GM18907 (cell line): ENCODE measurements at regions not wholly inside any gene's neighbourhood (a gene's known extent, or its start where the extent isn't known, plus 50 kb on each side); places are given as distances from the start of the nearest gene placed in this dataset.
"Not testable (repeated sequence)": the region's sequence is repeated elsewhere in the genome, so short reads cannot be mapped to it uniquely, and the experiment has no call there.

Experiments used
- ATAC-seq: cut with Tn5 transposase; IDR thresholded peaks from one replicate; pipeline ENCODE4 v1.9.1; 2021; ENCODE audit warnings: mild to moderate bottlenecking, moderate library complexity; ENCODE audit not compliant: unreplicated experiment

DNA sequence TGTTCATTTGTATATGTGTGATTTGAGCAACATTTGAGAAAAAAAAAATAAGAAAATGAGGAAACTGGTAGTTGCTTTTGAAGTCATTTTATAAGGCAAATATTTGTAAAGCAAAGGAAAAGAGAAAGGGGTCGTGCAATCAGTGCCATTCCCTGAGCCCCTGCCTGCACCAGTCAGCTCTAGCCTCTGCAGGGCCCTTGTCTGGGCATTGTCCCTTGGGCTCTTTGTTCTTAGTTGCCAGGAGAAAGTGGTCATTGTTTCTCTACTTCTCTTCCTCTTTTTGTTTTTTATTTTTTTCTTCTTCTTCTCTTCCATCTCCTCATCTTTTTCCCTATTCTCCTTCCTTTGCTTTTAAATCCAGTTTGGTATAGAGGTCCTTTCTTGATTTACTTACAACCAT is 175.3 kb upstream of the CREB1 start:
- ATAC-seq, result no peak

DNA sequence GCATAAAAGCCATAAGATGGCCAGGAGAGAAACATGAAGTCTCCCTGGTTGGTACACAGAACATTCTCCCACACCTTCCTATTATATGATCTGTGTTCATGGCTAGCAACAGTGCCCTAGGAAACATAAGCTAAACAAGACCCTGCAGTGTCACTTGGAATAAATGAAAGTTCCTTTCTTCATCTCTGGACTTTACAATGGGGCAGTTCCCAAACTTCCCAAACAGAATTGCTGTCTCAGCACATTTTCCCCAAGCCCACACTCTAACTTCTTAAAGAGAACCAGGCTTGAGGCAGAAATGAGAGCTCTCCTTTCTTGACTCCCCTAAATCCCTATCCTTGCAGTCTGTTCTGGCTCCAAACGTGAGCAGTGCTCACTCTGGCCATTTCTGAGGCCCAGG is 173.2 kb upstream of the CREB1 start:
- ATAC-seq, result no peak

DNA sequence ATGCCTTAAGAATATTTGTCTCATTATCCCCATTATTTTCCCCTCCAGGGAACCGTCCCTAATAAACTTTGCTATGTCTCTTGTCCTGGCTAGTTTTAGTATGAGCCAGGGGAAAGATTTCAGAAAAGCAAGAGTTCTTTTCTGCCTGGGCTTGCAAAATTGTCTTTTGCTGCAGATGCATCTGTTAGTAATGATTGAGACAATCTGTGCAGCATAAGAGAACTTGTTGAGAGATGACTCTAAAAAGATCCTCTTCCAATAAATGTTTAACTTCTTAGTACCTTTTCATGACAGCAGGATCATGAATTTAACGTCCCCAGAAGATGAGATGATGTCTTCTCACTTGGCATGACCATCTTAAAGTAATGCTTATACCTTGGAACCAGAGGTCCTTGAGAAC is 172.5 kb upstream of the CREB1 start:
- no peak for ATAC-seq

DNA sequence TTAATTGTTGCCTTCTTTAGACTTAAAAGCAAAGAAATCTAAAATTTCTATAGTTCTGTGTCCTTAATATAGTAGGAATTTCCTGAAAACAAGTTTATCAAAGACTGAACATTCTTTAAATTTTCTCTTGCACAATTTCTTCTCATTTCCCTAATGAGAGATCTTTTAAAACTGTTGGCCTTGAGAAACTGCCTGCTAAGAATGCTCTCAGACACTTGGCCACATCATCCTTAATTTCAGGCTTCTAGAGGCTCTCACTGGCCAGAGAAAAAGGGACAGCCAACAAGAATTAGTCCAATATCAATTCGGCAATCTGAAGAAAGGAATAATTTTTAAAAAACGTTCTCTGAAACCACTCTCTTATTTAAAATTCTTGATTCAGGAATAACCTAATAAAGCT is 167.0 kb upstream of the CREB1 start:
- no peak for ATAC-seq

GRCh38 chr2:207363761-207364290 is 165.9 kb upstream of the CREB1 start:
- no peak for ATAC-seq

DNA sequence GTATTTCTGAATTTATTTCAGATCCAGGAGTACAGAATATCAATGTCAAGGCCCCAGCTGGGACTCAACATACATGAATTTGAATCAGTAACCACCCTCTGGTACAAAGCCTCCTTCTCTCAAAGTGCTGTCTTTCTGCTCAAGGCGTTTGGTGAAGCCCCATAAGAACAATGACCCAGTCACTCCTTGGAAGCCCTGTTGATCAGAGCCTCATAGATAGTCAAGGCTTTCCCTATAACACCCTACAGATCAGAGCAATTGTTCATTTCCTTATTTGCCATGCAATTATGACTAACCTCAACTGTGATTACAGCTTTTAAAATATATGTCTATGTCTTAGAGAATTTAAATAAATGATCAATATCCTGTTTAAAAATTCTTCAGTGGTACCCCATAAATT is 159.1 kb upstream of the CREB1 start:
- no peak for ATAC-seq

GRCh38 chr2:207371877-207372276 is 157.9 kb upstream of the CREB1 start:
- ATAC-seq, result no peak

GRCh38 chr2:207372483-207372882 is 157.3 kb upstream of the CREB1 start:
- no peak for ATAC-seq

GRCh38 chr2:207375207-207375875 is 154.4 kb upstream of the CREB1 start:
- no peak for ATAC-seq

DNA sequence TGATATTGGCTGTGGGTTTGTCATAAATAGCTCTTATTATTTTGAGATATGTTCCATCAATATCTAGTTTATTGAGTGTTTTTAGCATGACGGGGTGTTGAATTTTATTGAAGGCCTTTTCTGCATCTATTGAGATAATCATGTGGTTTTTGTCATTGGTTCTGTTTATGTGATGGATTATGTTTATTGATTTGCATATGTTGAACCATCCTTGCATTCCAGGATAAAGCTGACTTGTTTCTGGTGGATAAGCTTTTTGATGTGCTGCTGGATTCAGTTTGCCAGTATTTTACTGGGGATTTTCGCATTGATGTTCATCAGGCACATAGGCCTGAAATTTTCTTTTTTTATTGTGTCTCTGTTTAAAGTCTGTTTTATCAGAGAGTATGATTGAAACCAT is 151.1 kb upstream of the CREB1 start:
- ATAC-seq, result not testable (repeated sequence)

DNA sequence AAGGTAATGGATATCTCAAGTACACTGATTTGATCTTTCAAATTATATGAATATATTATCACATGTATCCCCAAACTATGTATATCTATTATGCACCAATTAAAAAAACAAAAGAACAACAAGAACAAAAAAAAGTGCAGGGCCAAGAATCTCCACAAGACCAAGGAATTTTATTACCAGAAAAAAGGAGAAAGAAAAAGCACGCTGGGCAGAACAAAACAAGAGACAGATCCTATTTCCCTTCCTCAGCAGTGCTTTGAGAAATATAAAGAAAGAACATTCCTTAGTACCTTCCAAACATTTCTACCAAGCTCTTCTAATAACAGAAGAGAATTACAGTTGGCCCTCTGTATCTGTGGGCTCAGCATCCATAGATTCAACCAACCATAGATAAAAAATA is 144.7 kb upstream of the CREB1 start:
- no peak for ATAC-seq

DNA sequence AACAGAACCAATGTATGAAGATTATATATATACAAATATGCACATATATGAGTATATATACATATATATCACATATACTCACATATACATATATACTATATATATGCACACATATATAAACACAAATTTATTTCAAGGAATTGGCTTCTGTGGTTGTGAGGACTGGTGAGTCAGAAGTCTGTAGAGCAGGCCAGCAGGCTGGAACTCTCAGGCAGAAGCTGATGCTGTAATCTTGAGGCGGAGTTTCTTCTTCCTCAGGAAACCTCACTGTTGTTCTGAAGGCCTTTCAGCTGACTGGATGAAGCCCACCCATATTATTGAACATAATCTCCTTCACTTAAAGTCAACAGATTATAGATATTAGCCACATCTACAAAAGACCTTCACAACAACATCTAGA is 143.9 kb upstream of the CREB1 start:
- no peak for ATAC-seq

- ATAC-seq, result no peak
These were observed 142.7 kb upstream of the CREB1 start for GRCh38 chr2:207387001-207387571.

DNA sequence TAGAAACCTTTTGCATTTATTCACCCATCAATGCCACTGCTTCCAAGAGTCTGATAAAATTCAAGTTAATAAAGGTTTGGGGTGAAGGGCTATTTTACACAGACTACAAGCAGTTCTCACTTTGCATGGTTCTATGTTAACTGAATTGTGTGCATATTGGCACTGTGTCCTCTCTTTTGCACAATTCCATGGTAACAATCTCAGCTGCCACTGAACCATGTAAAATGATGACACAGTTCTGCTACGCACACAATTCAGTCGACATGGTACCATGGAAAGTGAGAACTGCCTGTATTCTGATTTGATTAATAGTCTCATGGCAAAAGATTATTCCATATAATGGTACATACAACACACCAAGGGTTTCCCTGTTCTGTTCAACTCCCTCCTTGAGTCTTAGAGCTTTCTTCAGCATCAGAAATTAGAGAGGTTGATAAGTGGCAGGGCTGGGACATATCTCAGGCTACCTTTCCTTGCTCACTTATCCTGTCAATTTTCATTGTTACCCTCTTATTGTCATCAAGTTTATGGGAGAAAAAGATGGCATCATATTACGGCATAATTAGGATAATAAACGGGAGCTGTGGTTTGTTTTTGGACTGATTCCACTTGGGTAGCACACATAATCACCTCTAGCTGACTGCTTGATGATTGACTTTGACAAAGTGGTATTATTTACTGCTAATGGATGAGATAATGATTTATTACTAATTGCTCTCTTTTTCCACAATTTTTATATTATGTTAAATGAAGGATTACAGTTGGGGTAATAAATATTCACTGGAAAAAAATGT is 139.3 kb upstream of the CREB1 start:
- ATAC-seq, result no peak

- ATAC-seq, result no peak
These were observed 135.5 kb upstream of the CREB1 start for GRCh38 chr2:207394203-207394781.

DNA sequence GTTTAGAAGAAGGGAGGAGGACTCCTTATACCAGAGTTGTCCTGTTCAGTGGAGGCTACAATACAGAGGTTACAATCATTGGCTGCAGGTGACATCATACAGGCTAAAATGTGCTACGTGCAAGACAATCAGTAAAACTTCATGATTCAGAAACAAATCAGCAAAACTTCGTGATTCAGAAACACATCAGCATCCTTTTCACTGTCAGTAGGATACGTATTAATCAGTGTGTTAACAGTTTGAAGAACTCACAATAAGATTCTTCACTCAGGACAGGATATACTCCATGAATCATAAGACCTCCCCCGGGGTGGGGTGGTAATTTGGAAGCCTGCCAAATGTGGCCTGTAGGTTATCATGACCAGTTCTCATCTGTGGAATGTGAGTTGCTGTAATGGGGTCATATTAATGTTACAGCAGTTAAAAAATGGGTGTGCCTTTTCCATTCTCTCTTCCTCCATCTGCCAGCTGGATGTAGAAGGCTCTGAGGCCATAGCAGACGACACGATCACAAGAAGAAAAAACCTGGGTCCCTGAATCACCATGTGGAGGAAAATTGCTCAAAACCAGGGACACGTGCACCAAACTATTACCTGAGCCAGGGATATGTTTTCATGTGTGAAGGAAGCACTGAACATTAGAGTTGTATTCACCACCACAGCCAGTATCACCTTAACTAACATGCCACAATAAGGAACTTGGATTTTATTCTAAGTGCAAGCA is 134.8 kb upstream of the CREB1 start:
- ATAC-seq, result no peak

DNA sequence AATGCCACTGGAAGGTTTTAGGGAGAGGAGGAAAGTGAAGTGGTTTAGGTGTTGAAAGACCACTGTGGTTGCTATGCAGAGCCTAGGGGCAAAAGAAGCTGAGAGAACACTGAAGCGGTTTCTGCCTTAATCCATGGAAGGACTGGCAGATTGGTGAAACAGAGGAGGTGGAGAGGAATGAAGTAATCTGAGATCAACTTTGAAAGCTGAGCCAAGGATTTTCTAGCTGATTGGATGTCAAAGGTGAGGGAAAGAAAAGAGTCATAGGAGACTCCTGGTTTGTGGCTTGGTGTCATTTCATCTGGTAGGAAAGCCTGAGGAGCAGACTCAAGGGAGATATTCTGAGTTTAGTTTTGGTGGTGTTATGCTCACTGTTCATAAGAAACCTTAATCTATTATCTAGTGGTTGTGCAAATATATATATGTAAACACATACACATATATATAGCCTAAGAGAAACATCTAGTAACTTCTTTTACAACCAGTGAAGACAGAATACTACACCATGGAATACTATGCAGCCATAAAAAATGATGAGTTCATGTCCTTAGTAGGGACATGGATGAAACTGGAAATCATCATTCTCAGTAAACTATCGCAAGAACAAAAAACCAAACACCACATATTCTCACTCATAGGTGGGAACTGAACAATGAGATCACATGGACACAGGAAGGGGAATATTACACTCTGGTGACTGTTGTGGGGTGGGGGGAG is 134.1 kb upstream of the CREB1 start:
- ATAC-seq, result no peak

DNA sequence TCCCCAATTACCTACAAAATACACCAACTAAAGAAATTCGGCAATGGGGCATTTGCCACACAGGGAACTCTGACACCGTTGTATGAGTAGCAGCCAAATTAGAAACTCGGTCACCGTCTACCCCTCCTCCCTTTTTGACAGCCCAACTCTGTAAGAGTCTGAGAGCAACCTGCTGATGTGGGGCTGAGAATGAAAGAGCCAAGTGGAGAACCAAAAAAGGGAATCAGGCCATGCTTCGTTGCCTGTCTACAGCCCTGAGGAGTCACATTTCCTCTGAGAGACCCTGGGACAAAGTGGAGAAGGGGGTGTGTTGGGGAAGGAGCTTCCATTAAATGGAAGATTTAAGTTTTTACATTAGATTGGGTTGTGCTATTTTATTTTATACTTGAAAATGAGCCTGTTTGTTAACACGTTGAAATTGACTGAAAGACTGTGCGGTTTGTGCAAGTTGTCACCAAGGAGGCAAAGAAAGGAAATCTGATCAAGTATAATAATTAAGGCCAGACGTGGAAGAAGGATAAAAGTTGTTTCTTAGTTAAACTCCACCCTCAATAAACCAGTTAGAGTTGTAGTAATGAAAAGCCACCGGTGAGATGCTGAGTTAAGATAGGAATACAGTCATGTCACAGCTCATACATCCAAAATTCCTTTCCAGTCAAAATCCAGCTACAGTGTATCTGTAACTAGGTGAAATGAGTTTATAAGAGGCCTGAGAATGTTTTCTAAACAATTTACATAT is 131.7 kb upstream of the CREB1 start:
- no peak for ATAC-seq

- no peak for ATAC-seq
These were observed 130.5 kb upstream of the CREB1 start for GRCh38 chr2:207399301-207399700.

DNA sequence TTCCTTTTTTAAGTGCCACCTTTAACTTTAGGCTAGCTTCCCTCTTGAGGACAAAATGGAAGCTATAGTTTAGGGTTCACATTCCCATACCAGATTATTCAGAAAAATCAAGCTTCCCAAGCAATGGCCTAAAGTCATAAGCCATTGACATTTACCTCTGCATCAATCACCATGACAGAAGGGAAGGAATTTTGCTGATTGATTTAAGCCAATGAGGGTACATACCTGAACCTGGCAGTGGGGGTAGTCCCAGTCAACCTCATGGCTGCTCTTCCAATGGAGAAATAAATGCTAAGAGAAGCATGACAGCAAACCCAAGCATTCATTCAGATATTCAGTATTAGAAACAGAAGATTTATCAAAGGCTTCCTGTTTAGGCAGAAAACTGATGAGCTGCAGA is 128.4 kb upstream of the CREB1 start:
- no peak for ATAC-seq
